A673 (cell line): ENCODE measurements at regions not wholly inside any gene's neighbourhood (a gene's known extent, or its start where the extent isn't known, plus 50 kb on each side); places are given as distances from the start of the nearest gene placed in this dataset.

ENCODE experiments used
- BruUV-seq: library from RNA; stranded (reverse); fragments of 400-500 nt; replicated peaks from 2 replicates; lab custom pipeline; 2021; lab: Mats Ljungman, UMichigan
- CTCF ChIA-PET: fragments of 300-600 bp; sonication (Branson Sonifier 250); formaldehyde crosslinking; loops from one replicate; lab custom pipeline; 2022; ENCODE audit warnings: antibody characterized with exemption; lab: Charles Lee
- POLR2A ChIA-PET: fragments of 300-600 bp; sonication (Branson Sonifier 250); formaldehyde crosslinking; loops from one replicate; lab custom pipeline; 2022; ENCODE audit warnings: antibody characterized with exemption; ENCODE audit not compliant: low non-redundant PET; lab: Charles Lee
- DNase-seq: peaks from one replicate; pipeline ENCODE4 v3.0.0-alpha.2; 2015; ENCODE audit warnings: low spot score
- H3K27ac ChIP-seq: fragments of 200-600 bp; sonication (generic); 2 replicates; pipeline ENCODE4 v1.5.1; 2016; ENCODE audit warnings: mixed run types, low read depth, mild to moderate bottlenecking, mixed read lengths, antibody characterized with exemption, low read length; ENCODE audit not compliant: poor library complexity, severe bottlenecking
- H3K27me3 ChIP-seq: fragments of 200-600 bp; sonication (generic); replicated peaks from 2 replicates; pipeline ENCODE4 v1.6.1; 2017; ENCODE audit warnings: mixed run types, low read depth, mild to moderate bottlenecking, mixed read lengths, antibody characterized with exemption, low read length; ENCODE audit not compliant: insufficient read depth, poor library complexity
- H3K36me3 ChIP-seq: fragments of 200-600 bp; sonication (generic); 2 replicates; pipeline ENCODE4 v1.6.1; 2016; ENCODE audit warnings: mixed run types, mild to moderate bottlenecking, mixed read lengths, antibody characterized with exemption, low read length; ENCODE audit not compliant: insufficient read depth, poor library complexity, severe bottlenecking
- H3K4me1 ChIP-seq: fragments of 200-600 bp; sonication (generic); 2 replicates; pipeline ENCODE4 v1.6.1; 2017; ENCODE audit warnings: mixed run types, mild to moderate bottlenecking, mixed read lengths, antibody characterized with exemption, low read length; ENCODE audit not compliant: insufficient read depth, poor library complexity, severe bottlenecking
- H3K4me3 ChIP-seq: fragments of 200-600 bp; sonication (generic); 2 replicates; pipeline ENCODE4 v1.5.1; 2016; ENCODE audit warnings: low read depth, mixed run types, mild to moderate bottlenecking, mixed read lengths, low read length; ENCODE audit not compliant: poor library complexity, severe bottlenecking
- H3K9me3 ChIP-seq: fragments of 200-600 bp; sonication (generic); 2 replicates; pipeline ENCODE4 v1.6.1; 2016; ENCODE audit warnings: mixed run types, low read depth, mild to moderate bottlenecking, mixed read lengths, antibody characterized with exemption, low read length; ENCODE audit not compliant: poor library complexity, severe bottlenecking
- CTCF ChIP-seq: fragments of 300-800, 200-600 bp; sonication (generic); conservative IDR thresholded peaks from 2 replicates; pipeline ENCODE4 v1.5.1; 2017; ENCODE audit warnings: low read depth, mild to moderate bottlenecking, antibody characterized with exemption, low read length, moderate library complexity, mixed read lengths
- EZH2 ChIP-seq: fragments of 200-600 bp; sonication (generic); IDR thresholded peaks from 2 replicates; pipeline ENCODE4 v1.6.1; 2017; ENCODE audit warnings: borderline replicate concordance, low read depth, mild to moderate bottlenecking, mixed read lengths, antibody characterized with exemption, low read length; ENCODE audit not compliant: poor library complexity, severe bottlenecking
- intact Hi-C: fragments of 100-400 bp; cut with micrococcal nuclease; formaldehyde crosslinking; loops from one replicate; pipeline ENCODE4 v1.10.0; 2022; ENCODE audit not compliant: unreplicated experiment

GRCh38 chr14:97058589-97058988, 261.4 kb downstream of the VRK1 start:
- H3K36me3 ChIP-seq: no peaks in the 10 kb centered on the region
- no TSS peak for BruUV-seq
- H3K4me1 ChIP-seq: peaks cover 36% of the 10 kb centered on the region
- H3K4me3 ChIP-seq: no peak overlapping the region
- H3K27me3 ChIP-seq: no peaks in the 10 kb centered on the region
- intact Hi-C loops: no loop called here
- TF ChIP-seq EZH2 (no peak), CTCF (no peak)
- ChIA-PET CTCF (no interaction called here), POLR2A (interaction anchor here (0.9 kb wide), 1 partner anchor 442 kb away, joined by 3 read pairs; no protein-coding TSS in a partner anchor)
- peak overlapping the region; percentile 29 for H3K27ac ChIP-seq
- H3K9me3 ChIP-seq: no peaks in the 10 kb centered on the region
- DNase-seq: no peak

GRCh38 chr14:97061198-97061597, 264.0 kb downstream of the VRK1 start:
- Histone ChIP-seq H3K36me3 (no peaks in the 10 kb centered on the region), H3K4me1 (peaks cover 42% of the 10 kb centered on the region), H3K9me3 (no peaks in the 10 kb centered on the region), H3K27ac (peak overlapping the region; percentile 22), H3K27me3 (no peaks in the 10 kb centered on the region), H3K4me3 (no peak overlapping the region)
- BruUV-seq: no TSS peak
- ChIA-PET CTCF (no interaction called here), POLR2A (interaction anchor here (0.6 kb wide), 1 partner anchor 521 kb away, joined by 3 read pairs; no protein-coding TSS in a partner anchor)
- no peak for DNase-seq
- TF ChIP-seq CTCF (no peak), EZH2 (no peak)
- intact Hi-C loops: loop anchor here (10.0 kb wide), 1 partner anchor 1434 kb away; no protein-coding TSS in a partner anchor

- POLR2A ChIA-PET: no interaction called here
- no peak for TF ChIP-seq CTCF
- TF ChIP-seq EZH2: no peak
- peaks cover 39% of the 10 kb centered on the region for H3K4me1 ChIP-seq
- DNase-seq: no peak
- peak overlapping the region; percentile 100 for H3K27ac ChIP-seq
- no peak overlapping the region for H3K4me3 ChIP-seq
- no peaks in the 10 kb centered on the region for H3K36me3 ChIP-seq
- H3K9me3 ChIP-seq: no peaks in the 10 kb centered on the region
- H3K27me3 ChIP-seq: no peaks in the 10 kb centered on the region
- CTCF ChIA-PET: no interaction called here
- intact Hi-C loops: loop anchor here (10.0 kb wide), 1 partner anchor 1433 kb away; no protein-coding TSS in a partner anchor
- BruUV-seq: no TSS peak
These were observed 264.5 kb downstream of the VRK1 start for GRCh38 chr14:97061714-97062113.
